GM12873 (cell line): ENCODE measurements at regions not wholly inside any gene's neighbourhood (a gene's known extent, or its start where the extent isn't known, plus 50 kb on each side); places are given as distances from the start of the nearest gene placed in this dataset.
A peak's percentile ranks its signal among the peaks of the same experiment; 100 is the strongest.

Experiments used
- CTCF ChIP-seq: IDR thresholded peaks from 2 replicates; pipeline ENCODE4 v1.5.1; 2012; ENCODE audit warnings: low read depth, mild to moderate bottlenecking, moderate library complexity, low read length, control low read depth; ENCODE audit not compliant: insufficient read depth; ENCODE audit errors: missing control alignments

GRCh38 chr2:163173591-163173990 lies 335.0 kb upstream of the KCNH7 start:
- no peak for TF ChIP-seq CTCF

GRCh38 chr2:163171786-163172530 lies 333.4 kb upstream of the KCNH7 start:
- TF ChIP-seq CTCF, result no peak

- no peak for TF ChIP-seq CTCF
Observed at GRCh38 chr2:163157891-163158496, 319.4 kb upstream of the KCNH7 start.

GRCh38 chr2:163157411-163157810 lies 318.8 kb upstream of the KCNH7 start:
- TF ChIP-seq CTCF, result no peak

- no peak for TF ChIP-seq CTCF
Observed at GRCh38 chr2:163155925-163156324, 317.4 kb upstream of the KCNH7 start.

GRCh38 chr2:163155279-163155883 lies 316.8 kb upstream of the KCNH7 start:
- peak; percentile 51 for TF ChIP-seq CTCF

GRCh38 chr2:163142618-163143017 lies 304.1 kb upstream of the KCNH7 start:
- no peak for TF ChIP-seq CTCF
